ENCODE measurements at regions not wholly inside any gene's neighbourhood (a gene's known extent, or its start where the extent isn't known, plus 50 kb on each side); places are given as distances from the start of the nearest gene placed in this dataset.
"Not testable (repeated sequence)": the region's sequence is repeated elsewhere in the genome, so short reads cannot be mapped to it uniquely, and the experiment has no call there.

GRCh38 chr6:81088145-81088544 lies 664.3 kb downstream of the TENT5A start:
- no peak for DNase-seq

GRCh38 chr6:81086991-81087390 lies 665.5 kb downstream of the TENT5A start:
- no peak for DNase-seq

GRCh38 chr6:81085431-81085790 lies 667.1 kb downstream of the TENT5A start:
- no peak for DNase-seq

- DNase-seq, result no peak
Observed at GRCh38 chr6:81084776-81085430, 667.6 kb downstream of the TENT5A start.

- peak; percentile 48 for DNase-seq
Observed at GRCh38 chr6:81075974-81076373, 676.5 kb downstream of the TENT5A start.

- DNase-seq, result no peak
Observed at GRCh38 chr6:81073318-81073717, 679.2 kb downstream of the TENT5A start.

GRCh38 chr6:81071121-81071520 lies 681.4 kb downstream of the TENT5A start:
- DNase-seq, result no peak

GRCh38 chr6:81067057-81067456 lies 685.4 kb downstream of the TENT5A start:
- DNase-seq, result no peak

GRCh38 chr6:81063891-81064290 lies 688.6 kb downstream of the TENT5A start:
- DNase-seq, result no peak

GRCh38 chr6:81054036-81054435 lies 698.4 kb downstream of the TENT5A start:
- no peak for DNase-seq

GRCh38 chr6:81051952-81052351 lies 700.5 kb downstream of the TENT5A start:
- no peak for DNase-seq

GRCh38 chr6:81049425-81050042 lies 702.9 kb downstream of the TENT5A start:
- no peak for DNase-seq

- no peak for DNase-seq
Observed at GRCh38 chr6:81031416-81031815, 721.1 kb downstream of the TENT5A start.

- DNase-seq, result no peak
Observed at GRCh38 chr6:81026041-81026553, 726.4 kb downstream of the TENT5A start.

- no peak for DNase-seq
Observed at GRCh38 chr6:81023709-81024108, 728.8 kb downstream of the TENT5A start.

- peak; percentile 48 for DNase-seq
Observed at GRCh38 chr6:81023007-81023582, 729.4 kb downstream of the TENT5A start.

GRCh38 chr6:81017586-81017985 lies 734.9 kb downstream of the TENT5A start:
- DNase-seq, result not testable (repeated sequence)

GRCh38 chr6:81003894-81004293 lies 748.6 kb downstream of the TENT5A start:
- DNase-seq, result no peak

- DNase-seq, result no peak
Observed at GRCh38 chr6:81003156-81003555, 749.3 kb downstream of the TENT5A start.

GRCh38 chr6:81002126-81002525 lies 750.4 kb downstream of the TENT5A start:
- no peak for DNase-seq

GRCh38 chr6:80991316-80991715 lies 761.2 kb downstream of the TENT5A start:
- peak; percentile 2 for DNase-seq

GRCh38 chr6:80988892-80989291 lies 763.6 kb downstream of the TENT5A start:
- peak; percentile 72 for DNase-seq

GRCh38 chr6:80988286-80988685 lies 764.2 kb downstream of the TENT5A start:
- DNase-seq, result no peak

- DNase-seq, result not testable (repeated sequence)
Observed at GRCh38 chr6:80981226-80981625, 771.3 kb downstream of the TENT5A start.

All from NCI-H82 (cell line).